ENCODE measurements at regions not wholly inside any gene's neighbourhood (a gene's known extent, or its start where the extent isn't known, plus 50 kb on each side); places are given as distances from the start of the nearest gene placed in this dataset.

DNA sequence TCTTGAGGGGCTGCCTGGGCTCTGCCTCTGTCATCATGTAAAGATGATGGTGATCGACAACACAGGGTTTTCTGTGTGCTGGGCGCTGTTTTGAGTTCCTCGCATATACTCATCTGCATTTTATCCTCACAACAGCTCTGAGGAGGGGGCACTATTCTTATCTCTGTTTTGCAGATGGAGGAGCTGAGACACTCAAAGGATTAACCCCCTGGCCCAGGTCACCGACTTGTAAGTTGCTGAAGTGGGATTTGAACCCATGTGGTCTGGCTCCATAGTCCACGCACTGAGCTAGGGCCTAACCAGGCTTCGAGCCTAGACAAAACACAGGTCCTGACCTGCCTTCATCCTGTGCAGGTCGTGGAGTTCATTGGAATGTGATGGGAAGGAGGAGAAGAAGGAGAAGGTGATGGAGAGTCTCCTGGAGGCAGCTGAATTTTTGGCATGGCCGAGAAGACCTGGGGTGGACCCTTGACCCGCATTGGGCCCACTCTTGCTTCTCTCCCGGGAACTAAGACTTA lies 140.0 kb downstream of the ASCL4 start:
- H3K4me3 Mint-ChIP-seq: no peak overlapping the region

DNA sequence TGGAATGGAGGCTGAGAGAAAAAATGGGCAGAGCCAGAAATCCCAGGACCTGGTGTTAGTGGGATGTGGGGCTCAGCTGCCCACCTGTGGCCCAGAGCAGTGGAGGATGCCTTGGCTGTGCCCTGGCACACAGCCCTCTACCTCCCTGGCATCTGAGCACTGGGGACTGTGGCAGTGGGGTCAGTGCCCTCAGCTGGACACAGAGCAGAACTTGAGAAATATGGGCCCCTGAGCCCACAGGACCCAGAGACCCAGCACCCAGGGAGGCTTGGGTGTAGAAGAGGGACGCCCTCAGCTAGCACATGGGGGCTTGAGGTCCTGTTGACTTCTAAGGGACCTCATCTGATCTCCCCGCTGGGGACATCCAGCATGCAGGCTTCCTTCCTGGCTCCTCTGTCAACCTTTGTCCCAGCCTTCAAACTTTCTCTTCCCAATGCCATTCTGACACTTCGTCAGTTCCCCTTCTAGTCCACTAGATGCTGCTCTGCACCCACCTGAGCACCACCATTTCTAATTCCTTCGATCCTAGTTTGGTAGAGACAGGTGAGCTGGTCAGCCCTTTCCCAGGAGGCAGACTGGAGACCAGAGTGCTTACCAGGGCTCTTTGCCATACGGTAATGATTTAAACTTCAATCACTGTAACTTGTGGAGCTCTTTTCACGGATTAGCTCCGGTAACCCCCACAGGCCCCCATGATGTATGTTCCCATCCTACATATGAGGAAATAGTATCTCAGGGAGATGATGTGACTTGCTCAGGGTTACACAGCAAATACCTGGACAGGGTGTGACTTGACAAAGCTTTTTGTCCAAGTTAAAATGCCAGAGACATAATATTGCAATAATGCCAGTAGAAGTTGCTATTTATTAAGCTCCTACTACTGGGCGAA lies 143.7 kb downstream of the ASCL4 start:
- no peaks in the 10 kb centered on the region for H3K9me3 Mint-ChIP-seq
- no peaks in the 10 kb centered on the region for H3K4me1 Mint-ChIP-seq (ENCODE audit: low read depth)
- no peak overlapping the region for H3K4me3 Mint-ChIP-seq
- no peaks in the 10 kb centered on the region for H3K36me3 Mint-ChIP-seq (ENCODE audit: low read depth)
- H3K27ac Mint-ChIP-seq: no peak overlapping the region
- peaks cover 30% of the 10 kb centered on the region for H3K27me3 Mint-ChIP-seq (ENCODE audit: low read depth)

More for the DNA sequence above, 140.0 kb downstream of the ASCL4 start:
- no peak overlapping the region for H3K27ac Mint-ChIP-seq
- peaks cover 13% of the 10 kb centered on the region for H3K27me3 Mint-ChIP-seq (ENCODE audit: low read depth)
- no peaks in the 10 kb centered on the region for H3K36me3 Mint-ChIP-seq (ENCODE audit: low read depth)
- H3K9me3 Mint-ChIP-seq: no peaks in the 10 kb centered on the region
- peaks cover 4% of the 10 kb centered on the region for H3K4me1 Mint-ChIP-seq (ENCODE audit: low read depth)

GRCh38 chr12:107921062-107921461 lies 146.6 kb downstream of the ASCL4 start:
- H3K4me3 Mint-ChIP-seq: no peak overlapping the region
- H3K27ac Mint-ChIP-seq: no peak overlapping the region
- H3K9me3 Mint-ChIP-seq: no peaks in the 10 kb centered on the region
- H3K27me3 Mint-ChIP-seq (ENCODE audit: low read depth): peaks cover 33% of the 10 kb centered on the region
- no peaks in the 10 kb centered on the region for H3K36me3 Mint-ChIP-seq (ENCODE audit: low read depth)
- H3K4me1 Mint-ChIP-seq (ENCODE audit: low read depth): no peaks in the 10 kb centered on the region

- H3K4me3 Mint-ChIP-seq: no peak overlapping the region
- no peak overlapping the region for H3K27ac Mint-ChIP-seq
- H3K4me1 Mint-ChIP-seq (ENCODE audit: low read depth): no peaks in the 10 kb centered on the region
- H3K9me3 Mint-ChIP-seq: no peaks in the 10 kb centered on the region
- H3K27me3 Mint-ChIP-seq (ENCODE audit: low read depth): peaks cover 23% of the 10 kb centered on the region
- H3K36me3 Mint-ChIP-seq (ENCODE audit: low read depth): no peaks in the 10 kb centered on the region
Observed at GRCh38 chr12:107925125-107925524, 150.6 kb downstream of the ASCL4 start.

DNA sequence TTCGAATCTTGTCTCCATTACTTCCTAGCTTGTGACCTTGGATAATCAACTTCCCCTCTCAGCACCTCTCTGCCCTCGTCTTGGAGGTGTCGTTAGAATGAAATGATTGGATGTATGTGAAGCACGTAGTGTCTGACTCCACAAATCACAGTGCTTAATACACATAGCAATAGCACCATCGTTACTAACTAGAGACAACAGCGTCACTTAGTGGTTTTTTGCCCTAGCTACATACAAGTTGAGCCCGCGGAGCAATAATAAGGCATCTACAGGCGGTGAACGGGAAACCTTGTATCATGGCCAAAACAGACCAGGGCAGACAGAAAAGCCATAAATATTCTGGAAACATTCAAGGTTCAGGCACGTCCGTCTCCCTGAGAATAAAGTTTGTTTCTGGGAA lies 154.9 kb downstream of the ASCL4 start:
- Mint-ChIP-seq H3K4me1 (ENCODE audit: low read depth) (no peaks in the 10 kb centered on the region), H3K36me3 (ENCODE audit: low read depth) (no peaks in the 10 kb centered on the region), H3K4me3 (no peak overlapping the region), H3K27ac (no peak overlapping the region), H3K9me3 (no peaks in the 10 kb centered on the region), H3K27me3 (ENCODE audit: low read depth) (peaks cover 3% of the 10 kb centered on the region)

GRCh38 chr12:107931761-107932160 lies 157.3 kb downstream of the ASCL4 start:
- Mint-ChIP-seq H3K4me3 (no peak overlapping the region), H3K27ac (no peak overlapping the region), H3K4me1 (ENCODE audit: low read depth) (no peaks in the 10 kb centered on the region), H3K27me3 (ENCODE audit: low read depth) (peaks cover 3% of the 10 kb centered on the region), H3K9me3 (no peaks in the 10 kb centered on the region), H3K36me3 (ENCODE audit: low read depth) (no peaks in the 10 kb centered on the region)

DNA sequence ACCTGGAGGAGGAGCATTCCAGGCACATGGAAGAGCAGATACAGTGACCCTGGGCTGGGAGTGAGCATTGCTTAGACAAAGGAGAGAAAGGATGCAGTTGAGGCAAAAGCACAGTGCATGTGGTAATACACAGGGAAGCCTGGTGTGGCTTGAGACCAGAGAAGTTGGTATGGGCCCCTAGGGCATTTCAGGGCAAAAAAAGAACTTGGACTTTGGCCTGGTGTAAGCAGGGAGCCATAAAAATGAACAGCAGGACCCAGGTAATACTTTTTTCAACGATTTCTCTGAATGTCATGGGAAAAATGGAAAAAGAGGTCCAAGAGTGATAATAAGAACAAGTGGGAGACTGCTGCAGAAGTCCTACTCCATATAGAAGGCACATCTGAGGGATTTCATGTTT lies 163.9 kb downstream of the ASCL4 start:
- H3K4me3 Mint-ChIP-seq: no peak overlapping the region
- no peaks in the 10 kb centered on the region for H3K36me3 Mint-ChIP-seq (ENCODE audit: low read depth)
- H3K9me3 Mint-ChIP-seq: no peaks in the 10 kb centered on the region
- H3K4me1 Mint-ChIP-seq (ENCODE audit: low read depth): no peaks in the 10 kb centered on the region
- H3K27ac Mint-ChIP-seq: no peak overlapping the region
- H3K27me3 Mint-ChIP-seq (ENCODE audit: low read depth): peaks cover 9% of the 10 kb centered on the region

DNA sequence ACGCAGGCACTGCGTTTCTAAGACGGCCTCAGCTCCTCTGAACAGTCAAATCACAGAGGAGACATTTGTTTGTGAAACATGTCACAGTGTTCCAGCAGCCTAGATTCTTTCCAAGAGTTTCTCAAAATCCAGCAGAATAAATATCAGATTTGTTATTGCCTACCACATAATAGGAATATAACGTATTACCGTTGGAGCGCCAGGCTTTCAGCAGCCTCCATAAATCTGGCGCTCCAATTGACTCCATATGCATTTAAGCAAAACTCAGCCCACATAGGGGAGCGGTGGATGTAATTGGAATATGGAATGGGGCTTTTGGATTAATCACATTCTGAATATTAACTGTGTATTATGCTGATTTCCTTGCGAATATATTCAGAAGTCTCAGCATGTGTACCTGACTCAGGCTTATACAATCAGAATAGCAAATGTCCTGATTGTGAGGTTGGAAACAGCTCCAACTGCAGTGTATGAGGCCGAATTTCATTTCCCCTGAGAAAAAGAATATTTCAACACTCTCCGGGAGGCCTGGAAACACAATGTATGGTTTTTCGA lies 174.0 kb downstream of the ASCL4 start:
- Mint-ChIP-seq H3K4me1 (ENCODE audit: low read depth) (no peaks in the 10 kb centered on the region), H3K27me3 (ENCODE audit: low read depth) (peaks cover 11% of the 10 kb centered on the region), H3K4me3 (no peak overlapping the region), H3K27ac (no peak overlapping the region), H3K9me3 (no peaks in the 10 kb centered on the region), H3K36me3 (ENCODE audit: low read depth) (no peaks in the 10 kb centered on the region)

GRCh38 chr12:107951024-107951423 lies 176.5 kb downstream of the ASCL4 start:
- Mint-ChIP-seq H3K36me3 (ENCODE audit: low read depth) (no peaks in the 10 kb centered on the region), H3K4me1 (ENCODE audit: low read depth) (no peaks in the 10 kb centered on the region), H3K27me3 (ENCODE audit: low read depth) (peaks cover 4% of the 10 kb centered on the region), H3K9me3 (no peaks in the 10 kb centered on the region), H3K27ac (no peak overlapping the region), H3K4me3 (no peak overlapping the region)

DNA sequence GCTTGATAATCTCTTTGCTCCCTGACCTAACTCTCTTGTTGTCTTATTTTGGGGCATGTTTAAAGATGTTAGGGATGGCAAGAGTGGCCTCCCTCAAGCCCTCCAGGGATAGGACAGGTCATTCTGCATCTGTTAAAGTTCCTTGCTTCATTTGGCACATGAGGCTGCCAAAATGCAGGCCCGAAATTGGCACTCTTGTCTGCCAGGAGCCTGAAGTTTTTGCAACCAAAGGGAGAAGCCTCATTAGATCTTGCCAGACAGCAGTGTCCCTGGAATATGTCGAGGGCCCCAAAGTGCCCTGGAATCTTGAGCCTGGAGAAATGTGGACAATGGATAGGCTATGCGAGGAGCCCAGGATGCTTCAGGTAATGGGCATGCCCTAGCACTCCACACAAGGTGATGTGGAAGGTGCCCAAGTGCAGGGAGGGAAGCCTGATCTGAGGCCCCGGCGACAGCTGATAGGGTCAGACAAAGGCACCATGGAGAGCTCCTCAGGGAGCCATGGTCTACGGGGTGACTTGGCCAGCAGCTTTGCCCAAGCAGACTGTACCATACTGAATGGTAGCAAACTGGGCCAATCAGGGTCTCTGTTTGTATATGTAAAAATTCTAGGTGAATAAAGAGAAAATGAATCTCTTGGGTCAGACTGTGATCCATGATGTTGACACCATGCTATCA lies 173.0 kb upstream of the WSCD2 start:
- Mint-ChIP-seq H3K9me3 (no peaks in the 10 kb centered on the region), H3K4me3 (no peak overlapping the region), H3K27me3 (ENCODE audit: low read depth) (no peaks in the 10 kb centered on the region), H3K36me3 (ENCODE audit: low read depth) (no peaks in the 10 kb centered on the region), H3K4me1 (ENCODE audit: low read depth) (no peaks in the 10 kb centered on the region), H3K27ac (no peak overlapping the region)

DNA sequence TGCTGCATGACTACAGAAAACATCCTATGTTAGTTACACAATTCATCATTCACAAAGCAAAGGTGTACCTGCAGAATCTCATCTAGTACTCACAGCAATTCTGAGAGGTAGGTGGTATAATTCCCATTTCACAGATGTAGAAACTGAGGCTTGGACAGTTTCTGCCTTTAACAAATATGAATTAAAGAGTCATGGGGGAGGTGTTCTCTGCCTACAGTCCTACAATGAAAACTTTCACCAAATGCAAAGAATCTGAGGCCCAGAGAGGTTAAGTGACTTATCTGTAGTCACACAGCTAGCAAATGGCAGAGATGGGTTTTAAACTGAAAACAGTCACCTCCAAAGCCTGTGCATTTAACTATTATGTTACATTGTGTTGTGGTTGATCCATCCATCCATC lies 171.6 kb upstream of the WSCD2 start:
- Mint-ChIP-seq H3K27ac (no peak overlapping the region), H3K36me3 (ENCODE audit: low read depth) (no peaks in the 10 kb centered on the region), H3K9me3 (no peaks in the 10 kb centered on the region), H3K4me3 (no peak overlapping the region), H3K27me3 (ENCODE audit: low read depth) (no peaks in the 10 kb centered on the region), H3K4me1 (ENCODE audit: low read depth) (no peaks in the 10 kb centered on the region)

DNA sequence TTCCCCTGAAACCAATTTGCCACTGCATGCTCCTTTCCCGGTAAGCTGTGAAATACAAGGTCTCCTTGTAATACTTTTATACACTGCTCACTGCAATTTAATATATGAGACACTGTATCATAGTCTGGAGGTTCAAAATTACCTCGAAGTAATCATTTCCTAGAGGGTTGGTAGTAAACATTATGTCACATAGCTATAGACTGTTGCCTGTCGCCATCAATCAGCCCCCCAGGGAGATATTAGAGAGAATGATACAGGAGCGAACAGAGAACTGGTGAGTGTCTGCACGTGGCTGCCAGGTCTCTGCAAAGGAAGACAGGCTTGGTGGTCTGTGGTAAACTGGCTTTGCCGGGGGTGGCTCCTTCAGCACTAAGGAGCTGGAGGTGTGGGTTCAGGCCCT lies 165.5 kb upstream of the WSCD2 start:
- no peaks in the 10 kb centered on the region for H3K9me3 Mint-ChIP-seq
- no peaks in the 10 kb centered on the region for H3K36me3 Mint-ChIP-seq (ENCODE audit: low read depth)
- H3K4me3 Mint-ChIP-seq: no peak overlapping the region
- no peak overlapping the region for H3K27ac Mint-ChIP-seq
- peaks cover 2% of the 10 kb centered on the region for H3K4me1 Mint-ChIP-seq (ENCODE audit: low read depth)
- H3K27me3 Mint-ChIP-seq (ENCODE audit: low read depth): no peaks in the 10 kb centered on the region

GRCh38 chr12:107967170-107967569 lies 161.9 kb upstream of the WSCD2 start:
- no peak overlapping the region for H3K27ac Mint-ChIP-seq
- H3K9me3 Mint-ChIP-seq: no peaks in the 10 kb centered on the region
- no peak overlapping the region for H3K4me3 Mint-ChIP-seq
- H3K36me3 Mint-ChIP-seq (ENCODE audit: low read depth): no peaks in the 10 kb centered on the region
- peaks cover 2% of the 10 kb centered on the region for H3K4me1 Mint-ChIP-seq (ENCODE audit: low read depth)
- H3K27me3 Mint-ChIP-seq (ENCODE audit: low read depth): no peaks in the 10 kb centered on the region

DNA sequence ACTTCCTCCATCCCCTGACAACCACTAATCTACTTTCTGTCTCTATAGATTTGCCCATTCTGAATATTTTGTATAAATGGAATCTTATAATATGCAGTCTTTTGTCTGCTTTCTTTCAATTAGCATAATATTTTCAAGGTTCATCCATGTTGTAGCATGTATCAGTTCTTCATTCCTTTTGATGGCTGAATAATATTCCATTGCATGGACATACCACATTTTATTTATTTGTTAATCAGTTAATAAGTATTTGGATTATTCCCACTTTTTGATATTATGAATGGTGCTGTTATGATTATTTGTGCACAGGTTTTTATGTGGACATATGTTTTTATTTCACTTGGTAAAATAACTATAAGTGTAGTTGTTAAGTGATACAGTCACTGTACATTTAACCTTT lies 155.1 kb upstream of the WSCD2 start:
- Mint-ChIP-seq H3K4me3 (no peak overlapping the region), H3K4me1 (ENCODE audit: low read depth) (no peaks in the 10 kb centered on the region), H3K27me3 (ENCODE audit: low read depth) (peaks cover 3% of the 10 kb centered on the region), H3K9me3 (peaks cover 7% of the 10 kb centered on the region), H3K36me3 (ENCODE audit: low read depth) (no peaks in the 10 kb centered on the region), H3K27ac (no peak overlapping the region)

DNA sequence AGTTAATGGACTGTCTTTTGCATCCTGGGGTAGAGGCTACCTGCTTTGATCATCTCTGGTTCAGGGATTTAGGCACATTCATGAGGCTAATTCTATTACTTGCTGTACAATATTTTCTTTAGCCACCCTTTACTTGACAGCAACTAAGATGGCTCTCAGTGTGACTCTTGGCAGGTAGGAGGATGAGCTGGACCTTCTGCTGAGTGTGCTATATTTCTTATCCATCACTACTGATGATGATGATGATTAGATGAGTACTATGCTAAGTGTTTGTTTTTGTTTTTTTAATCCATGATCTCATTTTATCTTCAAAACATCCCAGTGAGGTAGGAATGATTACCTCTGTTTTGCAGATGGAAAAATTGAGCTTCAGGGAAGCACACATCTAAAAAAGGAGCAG lies 152.8 kb upstream of the WSCD2 start:
- no peaks in the 10 kb centered on the region for H3K4me1 Mint-ChIP-seq (ENCODE audit: low read depth)
- H3K27me3 Mint-ChIP-seq (ENCODE audit: low read depth): peaks cover 3% of the 10 kb centered on the region
- H3K27ac Mint-ChIP-seq: no peak overlapping the region

More for the DNA sequence above, 152.8 kb upstream of the WSCD2 start:
- H3K4me3 Mint-ChIP-seq: no peak overlapping the region
- H3K36me3 Mint-ChIP-seq (ENCODE audit: low read depth): no peaks in the 10 kb centered on the region
- peaks cover 7% of the 10 kb centered on the region for H3K9me3 Mint-ChIP-seq
